ENCODE measurements at regions not wholly inside any gene's neighbourhood (a gene's known extent, or its start where the extent isn't known, plus 50 kb on each side); places are given as distances from the start of the nearest gene placed in this dataset.

DNA sequence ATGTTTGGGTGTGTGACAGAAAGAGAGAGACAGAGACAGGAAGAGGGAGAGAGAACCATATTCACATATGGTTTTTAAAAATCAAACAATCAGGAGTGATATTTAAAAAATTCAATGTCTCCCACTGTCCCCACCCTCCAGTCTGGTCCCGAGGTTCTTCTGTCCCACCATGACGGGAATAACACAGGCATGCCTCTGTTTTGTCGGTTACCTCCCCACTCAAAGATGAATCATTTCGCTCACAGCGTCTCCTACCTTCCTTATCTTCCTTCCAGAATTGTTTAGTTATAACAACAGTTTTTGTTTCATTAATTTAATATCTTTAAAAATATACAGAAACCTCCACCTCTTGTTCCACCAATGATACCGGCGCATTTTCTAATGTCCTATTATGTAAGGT lies 113.0 kb downstream of the KCNF1 start:
- H3K27ac ChIP-seq, result no peak overlapping the region
- TF ChIP-seq ZFX (IDR thresholded peaks at IDR 0.05), result no peak
- TF ChIP-seq, protein P1, sequence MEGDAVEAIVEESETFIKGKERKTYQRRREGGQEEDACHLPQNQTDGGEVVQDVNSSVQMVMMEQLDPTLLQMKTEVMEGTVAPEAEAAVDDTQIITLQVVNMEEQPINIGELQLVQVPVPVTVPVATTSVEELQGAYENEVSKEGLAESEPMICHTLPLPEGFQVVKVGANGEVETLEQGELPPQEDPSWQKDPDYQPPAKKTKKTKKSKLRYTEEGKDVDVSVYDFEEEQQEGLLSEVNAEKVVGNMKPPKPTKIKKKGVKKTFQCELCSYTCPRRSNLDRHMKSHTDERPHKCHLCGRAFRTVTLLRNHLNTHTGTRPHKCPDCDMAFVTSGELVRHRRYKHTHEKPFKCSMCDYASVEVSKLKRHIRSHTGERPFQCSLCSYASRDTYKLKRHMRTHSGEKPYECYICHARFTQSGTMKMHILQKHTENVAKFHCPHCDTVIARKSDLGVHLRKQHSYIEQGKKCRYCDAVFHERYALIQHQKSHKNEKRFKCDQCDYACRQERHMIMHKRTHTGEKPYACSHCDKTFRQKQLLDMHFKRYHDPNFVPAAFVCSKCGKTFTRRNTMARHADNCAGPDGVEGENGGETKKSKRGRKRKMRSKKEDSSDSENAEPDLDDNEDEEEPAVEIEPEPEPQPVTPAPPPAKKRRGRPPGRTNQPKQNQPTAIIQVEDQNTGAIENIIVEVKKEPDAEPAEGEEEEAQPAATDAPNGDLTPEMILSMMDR (conservative IDR thresholded peaks at IDR 0.05), result no peak

DNA sequence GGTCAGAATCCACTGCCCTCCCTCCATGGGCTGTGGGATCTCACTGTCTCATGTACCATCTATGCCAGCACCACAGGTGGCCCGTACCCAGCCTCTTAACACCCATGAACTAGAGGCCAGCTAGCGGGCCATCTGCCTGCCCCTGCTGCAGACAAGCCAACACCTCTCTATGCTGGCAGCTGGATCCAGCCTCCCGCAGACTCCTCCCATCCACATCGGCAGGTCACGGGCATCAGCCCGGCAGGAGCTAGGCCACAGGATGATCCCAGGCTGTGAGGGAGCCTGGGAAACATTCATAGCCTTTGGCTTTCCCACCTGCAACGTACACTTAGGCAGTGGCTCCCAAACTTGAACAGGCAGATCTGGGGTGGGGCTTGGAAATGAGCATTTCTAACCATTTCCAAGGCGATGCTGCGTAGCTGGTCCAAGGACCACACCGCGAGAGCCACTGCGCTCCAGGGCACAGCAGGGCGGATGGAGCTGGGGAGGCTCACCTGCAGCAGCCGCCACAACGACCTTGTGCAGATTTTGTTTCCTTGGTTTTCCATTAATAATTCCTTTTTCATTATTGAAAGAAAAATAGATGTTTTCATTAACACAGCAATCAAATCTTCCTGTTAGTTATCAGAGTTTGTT lies 114.7 kb downstream of the KCNF1 start:
- TF ChIP-seq, protein P1 (conservative IDR thresholded peaks at IDR 0.05), result no peak
- TF ChIP-seq ZFX (IDR thresholded peaks at IDR 0.05), result no peak
- H3K27ac ChIP-seq, result no peak overlapping the region

DNA sequence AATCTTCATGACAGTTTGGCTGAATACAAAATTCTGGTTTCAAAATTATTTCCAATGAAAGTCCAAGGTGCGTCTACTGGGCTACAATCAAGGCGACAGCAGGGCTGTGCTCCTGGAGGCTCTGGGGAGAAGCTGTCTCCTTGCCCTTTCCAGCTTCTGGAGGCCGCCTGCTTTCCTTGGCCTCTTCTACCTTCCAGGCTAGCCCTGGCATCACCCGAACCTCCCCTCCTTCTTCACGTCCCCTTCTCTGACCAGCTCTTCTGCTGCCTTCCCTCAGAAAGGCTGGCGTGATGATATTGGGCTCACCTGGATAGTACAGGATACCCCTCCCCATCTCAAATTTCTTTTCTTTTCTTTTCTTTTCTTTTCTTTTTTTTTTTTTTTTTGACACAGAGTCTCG lies 115.5 kb downstream of the KCNF1 start:
- TF ChIP-seq, protein P1 (conservative IDR thresholded peaks at IDR 0.05), result no peak
- no peak for TF ChIP-seq ZFX (IDR thresholded peaks at IDR 0.05)
- H3K27ac ChIP-seq, result no peak overlapping the region

DNA sequence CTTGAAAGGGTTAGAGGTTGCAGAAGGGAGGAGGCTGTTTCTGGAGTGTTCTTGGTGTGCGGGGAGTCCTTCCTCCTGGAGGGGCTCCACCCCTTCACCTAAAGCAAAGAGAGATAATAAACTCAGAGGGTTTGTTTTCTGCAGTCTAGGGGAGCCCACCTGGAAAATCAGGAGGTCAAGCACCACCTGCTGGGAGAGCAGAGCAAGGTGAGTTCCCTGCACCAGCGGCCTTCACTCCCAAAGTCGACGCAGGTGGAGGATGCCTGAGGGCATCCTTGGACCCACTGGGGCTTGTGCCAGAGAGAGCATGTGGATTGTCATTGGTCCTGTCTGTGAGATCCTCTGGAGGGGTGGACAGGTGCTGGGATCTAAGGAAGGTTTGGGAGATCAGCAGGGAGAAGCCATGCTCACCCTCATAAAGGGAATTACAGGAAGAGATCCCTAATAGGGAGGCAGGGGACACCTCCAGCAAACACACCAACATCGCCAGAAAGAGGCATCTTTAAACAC lies 116.7 kb downstream of the KCNF1 start:
- H3K27ac ChIP-seq, result no peak overlapping the region
- no peak for TF ChIP-seq ZFX (IDR thresholded peaks at IDR 0.05)
- TF ChIP-seq, protein P1 (conservative IDR thresholded peaks at IDR 0.05), result no peak; the same call in 1 of the 2 replicates

DNA sequence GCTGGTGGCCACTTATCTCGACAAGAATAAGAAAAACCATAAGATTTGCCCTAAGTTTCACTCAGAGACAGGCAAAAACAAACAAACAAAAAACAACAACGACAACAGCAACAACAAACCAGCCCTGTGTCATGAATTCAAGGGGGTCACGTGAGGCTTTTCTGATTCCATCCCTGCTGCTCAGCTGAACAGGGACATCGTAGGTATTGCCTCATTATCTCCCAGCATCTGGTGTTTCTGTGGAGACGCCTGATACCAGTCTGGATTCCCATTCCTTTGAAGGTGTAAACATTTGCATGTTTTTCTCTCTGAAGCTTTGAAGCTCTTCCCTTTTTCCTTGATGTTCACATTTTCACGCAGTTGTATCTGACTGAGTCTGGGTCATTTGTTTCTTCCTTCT lies 117.4 kb downstream of the KCNF1 start:
- no peak for TF ChIP-seq ZFX (IDR thresholded peaks at IDR 0.05)
- TF ChIP-seq, protein P1 (conservative IDR thresholded peaks at IDR 0.05), result no peak
- no peak overlapping the region for H3K27ac ChIP-seq

DNA sequence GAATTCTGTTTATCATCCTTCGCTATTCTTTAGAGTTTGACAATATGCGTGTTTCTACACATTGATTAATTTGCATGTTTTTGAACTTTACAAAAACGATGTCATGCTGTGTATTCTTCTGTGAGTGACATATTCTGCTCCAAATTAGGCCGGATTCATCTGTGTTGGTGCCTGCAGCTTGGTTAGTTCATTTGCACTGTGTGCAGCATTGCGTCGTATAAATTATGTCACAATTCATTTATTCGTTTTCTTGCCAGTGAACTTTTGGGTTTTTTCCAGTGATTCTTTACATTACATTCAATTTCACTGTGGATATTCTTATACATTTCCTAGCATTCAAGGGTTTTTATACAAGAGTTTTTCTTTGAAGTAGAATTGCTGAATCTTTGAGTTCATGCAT lies 118.3 kb downstream of the KCNF1 start:
- TF ChIP-seq ZFX (IDR thresholded peaks at IDR 0.05), result no peak
- TF ChIP-seq, protein P1 (conservative IDR thresholded peaks at IDR 0.05), result no peak
- no peak overlapping the region for H3K27ac ChIP-seq

DNA sequence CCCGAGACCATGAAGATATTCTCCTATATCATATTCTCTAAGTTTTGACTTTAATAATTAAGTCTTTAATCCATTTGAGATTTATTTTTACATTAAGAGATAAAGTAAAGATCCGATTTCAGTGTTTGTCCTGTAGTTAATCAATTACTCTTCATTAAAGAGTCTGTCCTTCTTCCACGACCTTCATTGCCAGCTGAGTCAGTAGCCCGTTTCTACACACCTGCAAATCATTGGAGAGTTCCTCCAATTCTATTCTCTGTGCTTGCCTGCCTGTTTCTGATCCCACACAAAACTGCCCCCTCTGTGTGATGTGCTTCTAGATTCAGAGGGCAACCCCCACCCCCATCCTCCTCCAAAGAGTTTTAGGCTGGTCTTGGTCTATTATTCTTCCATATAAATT lies 119.2 kb downstream of the KCNF1 start:
- H3K27ac ChIP-seq, result no peak overlapping the region
- TF ChIP-seq ZFX (IDR thresholded peaks at IDR 0.05), result no peak
- TF ChIP-seq, protein P1 (conservative IDR thresholded peaks at IDR 0.05), result no peak

All from C4-2B (cell line).